ENCODE measurements at regions not wholly inside any gene's neighbourhood (a gene's known extent, or its start where the extent isn't known, plus 50 kb on each side); places are given as distances from the start of the nearest gene placed in this dataset.

GRCh38 chr15:89405494-89405893, 70.9 kb upstream of the POLG start:
- Mint-ChIP-seq H3K27me3 (peaks cover 84% of the 10 kb centered on the region), H3K4me3 (peak overlapping the region in 3 of 4 donors; percentile 32 to 81 (median 47)), H3K36me3 (no peaks in the 10 kb centered on the region), H3K27ac (peak overlapping the region in 1 of 3 donors; percentile 39), H3K9me3 (peaks cover 0 to 2% (median 0%) of the 10 kb centered on the region in 3 donors), H3K4me1 (peaks cover 18 to 26% (median 25%) of the 10 kb centered on the region in 3 donors)

- Mint-ChIP-seq H3K9me3 (peaks cover 0 to 2% (median 0%) of the 10 kb centered on the region in 3 donors), H3K4me1 (peaks cover 16 to 25% (median 23%) of the 10 kb centered on the region in 3 donors), H3K27ac (peak overlapping the region in 1 of 3 donors; percentile 43), H3K27me3 (peaks cover 73% of the 10 kb centered on the region), H3K36me3 (no peaks in the 10 kb centered on the region), H3K4me3 (peak overlapping the region in 1 of 4 donors; percentile 10)
Measured at GRCh38 chr15:89404023-89404422, 69.4 kb upstream of the POLG start.

- H3K4me3 Mint-ChIP-seq: peak overlapping the region in 2 of 4 donors; percentile 10 to 75
- no peaks in the 10 kb centered on the region for H3K36me3 Mint-ChIP-seq
- H3K4me1 Mint-ChIP-seq: peaks cover 7 to 15% (median 13%) of the 10 kb centered on the region in 3 donors
- H3K27me3 Mint-ChIP-seq: peaks cover 59% of the 10 kb centered on the region
- no peak overlapping the region for H3K27ac Mint-ChIP-seq
- H3K9me3 Mint-ChIP-seq: no peaks in the 10 kb centered on the region
Measured at GRCh38 chr15:89402518-89402805, 67.8 kb upstream of the POLG start.

- Mint-ChIP-seq H3K4me3 (peak overlapping the region; percentile 4 to 75 (median 27)), H3K27ac (no peak overlapping the region), H3K27me3 (peaks cover 53% of the 10 kb centered on the region), H3K36me3 (no peaks in the 10 kb centered on the region), H3K4me1 (peaks cover 7 to 15% (median 13%) of the 10 kb centered on the region in 3 donors), H3K9me3 (no peaks in the 10 kb centered on the region)
Measured at GRCh38 chr15:89401631-89402517, 67.2 kb upstream of the POLG start.

- Mint-ChIP-seq H3K4me3 (peak overlapping the region; percentile 50 to 78 (median 70)), H3K4me1 (peaks cover 2 to 13% (median 8%) of the 10 kb centered on the region in 3 donors)
Measured at GRCh38 chr15:89400782-89401545, 66.3 kb upstream of the POLG start.

GRCh38 chr15:89400116-89400781, 65.6 kb upstream of the POLG start:
- Mint-ChIP-seq H3K36me3 (no peaks in the 10 kb centered on the region), H3K27me3 (peaks cover 38% of the 10 kb centered on the region), H3K4me1 (peaks cover 2 to 13% (median 8%) of the 10 kb centered on the region in 3 donors), H3K9me3 (no peaks in the 10 kb centered on the region), H3K4me3 (peak overlapping the region; percentile 63 to 90 (median 81)), H3K27ac (no peak overlapping the region)

More at GRCh38 chr15:89400782-89401545, 66.3 kb upstream of the POLG start:
- no peak overlapping the region for H3K27ac Mint-ChIP-seq
- peaks cover 44% of the 10 kb centered on the region for H3K27me3 Mint-ChIP-seq
- H3K36me3 Mint-ChIP-seq: no peaks in the 10 kb centered on the region
- no peaks in the 10 kb centered on the region for H3K9me3 Mint-ChIP-seq

GRCh38 chr15:89399238-89400115, 64.9 kb upstream of the POLG start:
- peaks cover 33% of the 10 kb centered on the region for H3K27me3 Mint-ChIP-seq
- no peaks in the 10 kb centered on the region for H3K36me3 Mint-ChIP-seq
- no peaks in the 10 kb centered on the region for H3K9me3 Mint-ChIP-seq

GRCh38 chr15:89398896-89399237, 64.2 kb upstream of the POLG start:
- Mint-ChIP-seq H3K27ac (no peak overlapping the region), H3K4me3 (peak overlapping the region; percentile 80 to 94 (median 86)), H3K36me3 (no peaks in the 10 kb centered on the region), H3K4me1 (peaks cover 2 to 13% (median 8%) of the 10 kb centered on the region in 3 donors), H3K9me3 (no peaks in the 10 kb centered on the region), H3K27me3 (peaks cover 29% of the 10 kb centered on the region)

More at GRCh38 chr15:89399238-89400115, 64.9 kb upstream of the POLG start:
- Mint-ChIP-seq H3K4me3 (peak overlapping the region; percentile 80 to 94 (median 86)), H3K27ac (no peak overlapping the region), H3K4me1 (peaks cover 2 to 13% (median 8%) of the 10 kb centered on the region in 3 donors)

GRCh38 chr15:89397653-89398023, 63.0 kb upstream of the POLG start:
- Mint-ChIP-seq H3K9me3 (no peaks in the 10 kb centered on the region), H3K4me3 (peak overlapping the region in 1 of 4 donors; percentile 17), H3K27ac (no peak overlapping the region), H3K36me3 (no peaks in the 10 kb centered on the region), H3K27me3 (peaks cover 24% of the 10 kb centered on the region), H3K4me1 (peaks cover 2 to 13% (median 8%) of the 10 kb centered on the region in 3 donors)

GRCh38 chr15:89396723-89397652, 62.4 kb upstream of the POLG start:
- Mint-ChIP-seq H3K9me3 (no peaks in the 10 kb centered on the region), H3K4me3 (peak overlapping the region in 1 of 4 donors; percentile 44), H3K27ac (peak overlapping the region in 1 of 3 donors; percentile 53), H3K27me3 (peaks cover 21% of the 10 kb centered on the region), H3K36me3 (no peaks in the 10 kb centered on the region), H3K4me1 (peaks cover 2 to 12% (median 7%) of the 10 kb centered on the region in 3 donors)

- Mint-ChIP-seq H3K27ac (no peak overlapping the region), H3K27me3 (peaks cover 11% of the 10 kb centered on the region), H3K4me1 (peaks cover 1 to 2% (median 2%) of the 10 kb centered on the region in 3 donors), H3K4me3 (no peak overlapping the region), H3K9me3 (no peaks in the 10 kb centered on the region), H3K36me3 (no peaks in the 10 kb centered on the region)
Measured at GRCh38 chr15:89395996-89396395, 61.4 kb upstream of the POLG start.

GRCh38 chr15:89395461-89395871, 60.8 kb upstream of the POLG start:
- no peaks in the 10 kb centered on the region for H3K9me3 Mint-ChIP-seq
- no peak overlapping the region for H3K4me3 Mint-ChIP-seq
- H3K4me1 Mint-ChIP-seq: peaks cover 0 to 2% (median under 1%) of the 10 kb centered on the region in 3 donors
- no peaks in the 10 kb centered on the region for H3K36me3 Mint-ChIP-seq
- H3K27me3 Mint-ChIP-seq: peaks cover 11% of the 10 kb centered on the region
- no peak overlapping the region for H3K27ac Mint-ChIP-seq

- Mint-ChIP-seq H3K9me3 (no peaks in the 10 kb centered on the region), H3K27me3 (peaks cover 11% of the 10 kb centered on the region), H3K36me3 (no peaks in the 10 kb centered on the region), H3K4me3 (no peak overlapping the region), H3K4me1 (peaks cover 0 to 2% (median 0%) of the 10 kb centered on the region in 3 donors), H3K27ac (no peak overlapping the region)
Measured at GRCh38 chr15:89395031-89395430, 60.4 kb upstream of the POLG start.

Measured in IgD-negative memory B cell (primary cell).